HFFc6 (cell line): ENCODE measurements at regions not wholly inside any gene's neighbourhood (a gene's known extent, or its start where the extent isn't known, plus 50 kb on each side); places are given as distances from the start of the nearest gene placed in this dataset.
"Not testable (repeated sequence)": the region's sequence is repeated elsewhere in the genome, so short reads cannot be mapped to it uniquely, and the experiment has no call there.

Experiments
- DNase-seq: peaks from one replicate; pipeline ENCODE4 v3.0.0-alpha.2; 2018
- H3K27ac Mint-ChIP-seq: 2 replicates; pipeline ENCODE4 v1.8.0; 2020; ENCODE audit warnings: mild to moderate bottlenecking, mixed read lengths
- H3K27me3 Mint-ChIP-seq: 2 replicates; pipeline ENCODE4 v1.8.0; 2021; ENCODE audit warnings: mild to moderate bottlenecking, moderate library complexity, mixed read lengths; ENCODE audit not compliant: insufficient read depth
- H3K36me3 Mint-ChIP-seq: 2 replicates; pipeline ENCODE4 v1.8.0; 2021; ENCODE audit warnings: low read depth, mixed read lengths
- H3K4me1 Mint-ChIP-seq: 2 replicates; pipeline ENCODE4 v1.8.0; 2020; ENCODE audit warnings: low read depth, mixed read lengths
- H3K4me3 Mint-ChIP-seq: 2 replicates; pipeline ENCODE4 v1.8.0; 2020; ENCODE audit warnings: mild to moderate bottlenecking, moderate library complexity, mixed read lengths
- H3K9me3 Mint-ChIP-seq: 2 replicates; pipeline ENCODE4 v1.8.0; 2020; ENCODE audit warnings: mild to moderate bottlenecking, mixed read lengths
- CTCF ChIP-seq: fragments of 200-600 bp; sonication (generic); IDR thresholded peaks from 2 replicates; pipeline ENCODE4 v1.5.0; 2021; ENCODE audit warnings: antibody characterized with exemption, mild to moderate bottlenecking

DNA sequence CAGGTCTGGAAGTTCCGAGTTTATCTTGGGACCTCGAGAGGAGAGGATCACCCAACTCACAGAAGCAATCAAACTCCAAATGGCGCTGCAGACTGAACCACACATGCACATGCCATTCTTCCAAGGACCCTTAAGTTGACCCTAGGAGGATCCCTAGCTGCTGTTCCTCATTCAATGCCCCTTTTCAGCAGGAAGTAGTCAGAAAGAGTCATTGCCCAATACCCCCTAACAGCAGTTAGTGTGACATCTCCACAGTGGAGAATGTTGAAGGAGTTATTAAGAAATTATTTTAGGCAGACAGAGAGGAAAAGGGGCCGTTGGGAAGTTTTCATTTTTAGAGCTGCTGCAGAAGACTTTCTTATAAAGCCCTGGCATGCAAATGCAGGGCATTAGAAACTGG, 229.9 kb upstream of the DAB2 start:
- TF ChIP-seq CTCF = no peak
- Mint-ChIP-seq H3K36me3 (no peaks in the 10 kb centered on the region), H3K27me3 (no peaks in the 10 kb centered on the region; the same call in 1 of the 2 replicates), H3K27ac (no peak overlapping the region), H3K4me1 (peaks cover 17% of the 10 kb centered on the region; the same call in 1 of the 2 replicates), H3K9me3 (peaks cover 7% of the 10 kb centered on the region; the same call in 1 of the 2 replicates), H3K4me3 (no peak overlapping the region)
- DNase-seq = no peak

- not testable (repeated sequence) for DNase-seq, H3K36me3 Mint-ChIP-seq, H3K4me3 Mint-ChIP-seq, H3K9me3 Mint-ChIP-seq, H3K27me3 Mint-ChIP-seq, H3K27ac Mint-ChIP-seq, H3K4me1 Mint-ChIP-seq
These were observed 227.7 kb upstream of the DAB2 start for GRCh38 chr5:39652481-39652880.

DNA sequence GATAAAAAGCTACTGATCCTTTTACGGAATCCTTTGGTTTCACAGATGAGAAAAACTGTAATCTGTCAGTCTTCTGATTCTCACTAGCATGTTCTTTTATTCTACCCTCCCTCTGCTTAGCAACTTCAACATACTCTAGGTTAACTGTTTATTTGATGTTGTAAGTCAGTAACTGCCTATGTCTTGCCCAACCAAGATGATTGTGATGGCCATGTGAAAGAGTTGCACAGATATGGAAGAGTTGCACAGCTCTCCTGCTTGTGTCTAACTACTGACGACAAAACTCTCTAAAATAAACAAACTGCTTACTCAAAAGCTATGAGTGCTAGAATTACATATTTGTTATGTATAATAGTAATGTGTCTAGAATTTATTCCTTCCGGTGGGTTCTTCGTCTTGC, 227.3 kb upstream of the DAB2 start:
- Mint-ChIP-seq H3K27ac (no peak overlapping the region), H3K9me3 (peaks cover 7% of the 10 kb centered on the region; the same call in 1 of the 2 replicates), H3K4me3 (no peak overlapping the region), H3K36me3 (no peaks in the 10 kb centered on the region), H3K27me3 (no peaks in the 10 kb centered on the region; the same call in 1 of the 2 replicates), H3K4me1 (peaks cover 6% of the 10 kb centered on the region; the same call in 1 of the 2 replicates)
- DNase-seq = no peak
- no peak for TF ChIP-seq CTCF

GRCh38 chr5:39650008-39650762, 225.4 kb upstream of the DAB2 start:
- H3K27ac Mint-ChIP-seq = no peak overlapping the region
- no peak overlapping the region for H3K4me3 Mint-ChIP-seq
- peaks cover 6% of the 10 kb centered on the region; the same call in 1 of the 2 replicates for H3K4me1 Mint-ChIP-seq
- no peaks in the 10 kb centered on the region for H3K36me3 Mint-ChIP-seq
- H3K9me3 Mint-ChIP-seq = peaks cover 7% of the 10 kb centered on the region; the same call in 1 of the 2 replicates
- no peak for DNase-seq
- H3K27me3 Mint-ChIP-seq = peaks cover 3% of the 10 kb centered on the region
- no peak for TF ChIP-seq CTCF

DNA sequence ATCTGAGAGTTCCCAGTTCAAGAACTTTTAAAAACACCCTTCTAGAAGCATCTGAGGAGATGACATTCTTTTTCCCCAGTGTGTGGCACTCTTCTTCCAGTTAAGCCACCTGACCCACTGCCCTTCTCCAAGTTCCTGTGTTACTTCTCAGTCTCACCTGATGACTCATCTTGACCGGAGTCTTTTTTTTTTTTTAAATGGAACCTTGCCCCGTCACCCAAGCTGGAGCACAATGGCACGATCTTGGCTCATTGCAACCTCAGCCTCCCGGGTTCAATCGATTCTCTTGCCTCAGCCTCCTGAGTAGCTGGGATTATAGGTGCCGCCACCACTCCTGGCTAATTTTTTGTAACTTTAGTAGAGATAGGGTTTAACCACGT, 224.1 kb upstream of the DAB2 start:
- no peak for DNase-seq
- Mint-ChIP-seq H3K4me3 (no peak overlapping the region), H3K4me1 (peaks cover 6% of the 10 kb centered on the region; the same call in 1 of the 2 replicates), H3K27me3 (peaks cover 3% of the 10 kb centered on the region), H3K36me3 (no peaks in the 10 kb centered on the region), H3K9me3 (peaks cover 7% of the 10 kb centered on the region; the same call in 1 of the 2 replicates), H3K27ac (no peak overlapping the region)
- no peak for TF ChIP-seq CTCF

- Mint-ChIP-seq H3K9me3 (peaks cover 7% of the 10 kb centered on the region; the same call in 1 of the 2 replicates), H3K27me3 (peaks cover 3% of the 10 kb centered on the region), H3K27ac (no peak overlapping the region), H3K4me1 (peaks cover 6% of the 10 kb centered on the region; the same call in 1 of the 2 replicates), H3K4me3 (no peak overlapping the region), H3K36me3 (no peaks in the 10 kb centered on the region)
- TF ChIP-seq CTCF = no peak
- DNase-seq = no peak
These were observed 223.5 kb upstream of the DAB2 start for GRCh38 chr5:39648085-39648847.
